ENCODE measurements at regions not wholly inside any gene's neighbourhood (a gene's known extent, or its start where the extent isn't known, plus 50 kb on each side); places are given as distances from the start of the nearest gene placed in this dataset.

DNA sequence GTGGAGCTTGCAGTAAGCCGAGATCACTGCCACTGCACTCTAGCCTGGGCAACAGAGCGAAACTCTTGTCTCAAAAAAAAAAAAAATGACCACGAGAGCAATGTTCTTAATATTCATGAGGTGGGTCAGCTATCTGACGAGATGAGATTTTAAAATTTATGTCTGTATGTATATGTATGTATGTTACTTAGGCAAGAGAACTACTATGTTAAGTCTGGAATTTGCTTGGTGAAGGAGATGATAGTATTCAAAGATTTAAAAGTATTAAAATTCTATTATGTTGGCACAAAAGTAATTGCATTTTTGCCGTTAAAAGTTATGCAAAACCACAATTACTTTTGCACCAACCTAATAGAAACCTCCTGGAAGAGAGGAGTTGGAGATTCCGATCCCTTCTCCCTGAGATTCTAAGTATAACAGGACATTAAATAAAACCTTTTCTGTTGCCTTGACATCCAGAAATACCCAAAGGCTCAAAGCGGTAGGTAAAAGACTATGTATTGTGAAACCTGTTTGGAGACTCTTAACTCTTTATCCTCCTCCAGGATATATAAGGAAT is 114.3 kb upstream of the TNS3 start:
- no peak overlapping the region for H3K4me3 ChIP-seq (ENCODE audit: low read depth, low read length)
- TF ChIP-seq CTCF (IDR thresholded peaks at IDR 0.05; ENCODE audit: control insufficient read depth, extremely low read depth, insufficient read depth) = no peak
- DNase-seq (ENCODE audit: low read depth) = no peak

- TF ChIP-seq CTCF (IDR thresholded peaks at IDR 0.05; ENCODE audit: control insufficient read depth, extremely low read depth, insufficient read depth) = no peak
- H3K4me3 ChIP-seq (ENCODE audit: low read depth, low read length) = no peak overlapping the region
- peak; percentile 73 for DNase-seq (ENCODE audit: low read depth)
These were observed 111.3 kb upstream of the TNS3 start for GRCh38 chr7:47693216-47693615.

DNA sequence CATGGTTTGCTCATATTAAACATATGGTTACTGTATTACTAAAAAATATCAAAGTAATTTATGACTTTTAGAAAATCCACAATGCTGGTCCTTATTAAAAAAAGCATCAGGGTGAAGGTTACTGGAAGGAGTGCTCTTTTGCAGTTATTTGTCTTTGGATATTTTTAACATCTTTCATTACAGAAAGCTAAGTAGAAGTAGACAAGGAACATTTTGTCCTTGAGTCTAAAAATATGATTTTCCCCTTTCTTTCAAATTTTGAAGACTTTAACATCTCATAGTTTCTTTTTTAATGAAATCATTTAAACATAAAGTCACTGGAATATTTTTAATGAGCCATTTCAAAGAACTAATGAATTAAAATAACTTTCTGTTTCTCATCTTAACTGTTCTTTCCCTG is 110.1 kb upstream of the TNS3 start:
- H3K4me3 ChIP-seq (ENCODE audit: low read depth, low read length) = no peak overlapping the region
- no peak for TF ChIP-seq CTCF (IDR thresholded peaks at IDR 0.05; ENCODE audit: control insufficient read depth, extremely low read depth, insufficient read depth)
- no peak for DNase-seq (ENCODE audit: low read depth)

GRCh38 chr7:47690902-47691558 is 109.1 kb upstream of the TNS3 start:
- H3K4me3 ChIP-seq (ENCODE audit: low read depth, low read length) = no peak overlapping the region
- TF ChIP-seq CTCF (IDR thresholded peaks at IDR 0.05; ENCODE audit: control insufficient read depth, extremely low read depth, insufficient read depth) = no peak
- DNase-seq (ENCODE audit: low read depth) = no peak

- H3K4me3 ChIP-seq (ENCODE audit: low read depth, low read length) = no peak overlapping the region
- no peak for TF ChIP-seq CTCF (IDR thresholded peaks at IDR 0.05; ENCODE audit: control insufficient read depth, extremely low read depth, insufficient read depth)
- no peak for DNase-seq (ENCODE audit: low read depth)
These were observed 107.6 kb upstream of the TNS3 start for GRCh38 chr7:47689558-47689957.

- DNase-seq (ENCODE audit: low read depth) = no peak
- TF ChIP-seq CTCF (IDR thresholded peaks at IDR 0.05; ENCODE audit: control insufficient read depth, extremely low read depth, insufficient read depth) = no peak
- no peak overlapping the region for H3K4me3 ChIP-seq (ENCODE audit: low read depth, low read length)
These were observed 106.6 kb upstream of the TNS3 start for GRCh38 chr7:47688311-47689100.

Data from LNCaP clone FGC (cell line).